ENCODE measurements at regions not wholly inside any gene's neighbourhood (a gene's known extent, or its start where the extent isn't known, plus 50 kb on each side); places are given as distances from the start of the nearest gene placed in this dataset.

DNA sequence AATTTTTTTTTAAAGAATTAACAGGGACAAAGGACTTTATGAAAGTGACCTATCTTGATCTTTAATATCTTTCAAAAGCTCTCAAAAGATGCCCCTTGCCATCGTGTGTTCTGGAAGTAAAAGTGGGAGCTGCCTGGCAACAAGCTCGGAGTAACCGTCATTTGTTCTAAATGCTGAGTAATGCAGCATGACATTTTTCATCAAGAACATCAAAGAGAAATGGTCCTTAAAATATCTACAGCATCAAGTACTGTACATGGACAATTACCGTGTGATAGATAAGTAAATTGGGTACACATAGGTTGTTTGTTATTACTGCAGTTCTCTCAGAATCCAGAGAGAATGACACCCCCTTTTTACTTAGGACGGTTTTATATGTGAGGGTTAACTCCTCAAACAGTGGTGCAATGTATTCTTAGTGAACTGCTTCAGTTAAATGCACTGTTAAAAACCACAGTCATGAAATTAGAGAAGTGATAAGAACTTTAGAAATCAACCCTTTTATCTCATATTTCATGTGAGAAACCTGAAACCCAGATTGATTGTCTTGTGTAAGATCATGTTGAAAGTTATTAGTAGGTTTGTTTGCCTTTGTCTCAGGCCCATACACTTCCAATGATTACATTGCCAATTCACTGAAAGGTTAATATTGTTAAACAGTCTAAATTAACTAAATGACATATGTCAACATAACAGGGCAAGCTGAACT is 90.6 kb upstream of the HNMT start:
- TF ChIP-seq POLR2AphosphoS5 (IDR thresholded peaks at IDR 0.05): no peak
- TF ChIP-seq, protein P1, sequence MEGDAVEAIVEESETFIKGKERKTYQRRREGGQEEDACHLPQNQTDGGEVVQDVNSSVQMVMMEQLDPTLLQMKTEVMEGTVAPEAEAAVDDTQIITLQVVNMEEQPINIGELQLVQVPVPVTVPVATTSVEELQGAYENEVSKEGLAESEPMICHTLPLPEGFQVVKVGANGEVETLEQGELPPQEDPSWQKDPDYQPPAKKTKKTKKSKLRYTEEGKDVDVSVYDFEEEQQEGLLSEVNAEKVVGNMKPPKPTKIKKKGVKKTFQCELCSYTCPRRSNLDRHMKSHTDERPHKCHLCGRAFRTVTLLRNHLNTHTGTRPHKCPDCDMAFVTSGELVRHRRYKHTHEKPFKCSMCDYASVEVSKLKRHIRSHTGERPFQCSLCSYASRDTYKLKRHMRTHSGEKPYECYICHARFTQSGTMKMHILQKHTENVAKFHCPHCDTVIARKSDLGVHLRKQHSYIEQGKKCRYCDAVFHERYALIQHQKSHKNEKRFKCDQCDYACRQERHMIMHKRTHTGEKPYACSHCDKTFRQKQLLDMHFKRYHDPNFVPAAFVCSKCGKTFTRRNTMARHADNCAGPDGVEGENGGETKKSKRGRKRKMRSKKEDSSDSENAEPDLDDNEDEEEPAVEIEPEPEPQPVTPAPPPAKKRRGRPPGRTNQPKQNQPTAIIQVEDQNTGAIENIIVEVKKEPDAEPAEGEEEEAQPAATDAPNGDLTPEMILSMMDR (IDR thresholded peaks at IDR 0.05): no peak

All from breast epithelium (tissue), 3 donors.